GM20431 (cell line): ENCODE measurements at regions not wholly inside any gene's neighbourhood (a gene's known extent, or its start where the extent isn't known, plus 50 kb on each side); places are given as distances from the start of the nearest gene placed in this dataset.

Experiments
- in situ Hi-C: fragments of 300-500 bp; cut with MseI, MboI; formaldehyde crosslinking; loops from one replicate; pipeline ENCODE4 v1.15.0; 2020; ENCODE audit warnings: low sequenced_read_pairs; ENCODE audit not compliant: unreplicated experiment

DNA sequence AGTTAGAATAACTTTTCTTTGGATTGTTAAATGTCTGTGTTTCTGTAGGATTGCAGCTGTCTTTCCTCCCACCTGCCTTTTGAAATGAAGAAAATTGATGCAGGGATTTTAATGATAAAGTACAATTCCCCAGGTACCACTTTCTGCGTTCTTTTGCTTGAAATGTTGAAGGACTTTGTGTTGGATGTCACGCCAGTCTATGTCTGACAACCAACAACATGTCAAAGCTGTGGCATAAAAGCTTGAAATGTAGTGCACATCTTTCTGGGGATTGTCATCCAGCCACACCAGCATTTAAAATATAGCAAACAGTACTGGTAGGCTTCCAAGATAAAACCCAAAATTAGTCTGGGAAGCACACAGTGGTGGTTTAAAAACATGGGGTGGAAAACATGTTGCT, 381.4 kb downstream of the TMEM161B start:
- in situ Hi-C loops, result no loop called here

DNA sequence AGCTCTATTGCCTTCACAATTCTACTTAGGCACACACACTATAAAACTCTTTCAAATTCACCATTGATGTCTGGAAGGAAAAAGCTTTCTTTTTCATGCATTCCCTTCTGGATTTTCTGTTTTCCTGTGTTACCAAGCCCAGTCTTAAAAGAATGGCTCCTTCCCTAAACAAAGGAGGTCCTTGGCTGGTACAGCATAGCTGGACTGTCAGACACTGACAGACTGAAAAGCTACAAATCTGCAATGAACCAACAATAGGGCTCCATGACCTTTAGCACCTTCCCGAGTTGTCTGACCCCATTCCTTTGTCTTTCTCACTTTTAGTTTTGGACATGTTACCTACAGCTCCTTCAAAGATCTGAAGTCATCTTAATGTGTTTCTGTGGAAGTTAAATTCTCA, 382.5 kb downstream of the TMEM161B start:
- in situ Hi-C loops, result no loop called here

DNA sequence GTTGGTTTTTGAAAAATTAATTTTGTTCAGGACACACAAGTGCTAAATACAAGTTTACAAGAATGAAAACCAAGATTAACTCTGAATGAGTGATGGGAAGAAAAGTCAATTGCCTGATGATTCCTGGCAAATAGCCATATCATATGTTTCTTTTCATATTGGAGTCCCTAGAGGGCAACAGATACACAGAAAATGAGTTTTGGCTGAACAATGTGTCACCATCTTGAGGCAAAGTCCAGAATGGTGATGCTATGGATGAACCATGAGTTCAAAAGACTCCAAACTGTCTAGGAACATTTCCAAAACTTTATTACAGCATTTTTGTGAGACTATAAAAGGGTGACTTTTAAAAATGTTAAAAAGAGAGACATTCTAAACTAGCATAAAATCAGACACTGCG, 382.9 kb downstream of the TMEM161B start:
- in situ Hi-C loops, result no loop called here

DNA sequence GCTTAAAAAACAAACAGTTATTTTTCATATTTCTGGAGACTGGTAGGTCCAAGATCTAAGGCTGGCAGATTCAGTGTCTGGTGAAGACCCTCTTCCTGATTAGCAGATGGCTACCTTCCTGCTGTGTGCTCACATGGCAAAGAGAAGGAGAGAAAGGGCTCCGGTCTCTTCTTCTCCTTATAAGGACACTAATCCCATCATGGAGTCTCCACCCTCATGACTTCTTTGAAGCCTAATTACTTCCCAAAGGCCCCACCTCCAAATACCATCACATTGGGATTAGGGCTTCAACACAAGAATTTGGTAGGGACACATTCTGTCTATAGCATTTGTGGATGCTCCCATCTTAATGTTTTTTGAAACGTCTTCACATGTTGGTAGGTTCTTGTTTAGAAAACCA, 391.1 kb downstream of the TMEM161B start:
- in situ Hi-C loops, result no loop called here

DNA sequence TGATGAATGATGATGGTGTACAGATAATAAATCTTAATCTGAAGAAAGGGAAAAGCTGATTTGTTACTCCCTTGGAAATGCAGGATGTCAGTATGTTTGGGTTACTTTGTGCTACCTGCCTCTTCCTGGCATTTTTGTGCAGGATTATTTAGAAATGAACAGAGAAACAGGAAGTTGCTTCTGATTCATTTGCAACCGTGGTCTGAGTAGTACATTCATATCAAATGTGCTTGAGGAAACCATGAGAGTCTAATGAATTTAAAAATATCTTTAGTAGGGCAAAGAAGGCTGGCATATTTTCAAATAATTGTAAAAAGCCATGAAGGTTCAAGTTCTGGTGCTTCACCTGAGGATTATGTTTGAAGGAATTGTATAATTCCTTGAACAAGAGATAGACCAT, 391.6 kb downstream of the TMEM161B start:
- in situ Hi-C loops, result no loop called here

DNA sequence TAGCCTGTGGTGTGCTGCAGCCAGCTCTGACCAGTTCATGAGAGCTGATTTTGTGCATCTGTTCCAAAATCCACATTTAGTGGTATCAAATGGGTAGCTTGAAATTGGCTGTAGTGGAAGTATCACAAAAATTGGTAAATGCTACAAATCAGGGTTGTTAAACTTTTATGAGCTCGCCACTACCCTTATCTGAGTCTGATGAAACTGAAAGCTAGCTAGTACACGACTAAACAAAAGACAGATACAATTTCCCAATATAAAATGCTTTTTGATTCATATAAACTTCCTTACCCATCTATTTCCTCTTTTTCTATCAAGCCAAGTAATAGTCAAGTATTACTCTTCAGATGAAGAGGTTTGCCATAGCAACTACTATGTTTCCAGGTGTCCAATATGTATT, 392.0 kb downstream of the TMEM161B start:
- in situ Hi-C loops, result no loop called here

DNA sequence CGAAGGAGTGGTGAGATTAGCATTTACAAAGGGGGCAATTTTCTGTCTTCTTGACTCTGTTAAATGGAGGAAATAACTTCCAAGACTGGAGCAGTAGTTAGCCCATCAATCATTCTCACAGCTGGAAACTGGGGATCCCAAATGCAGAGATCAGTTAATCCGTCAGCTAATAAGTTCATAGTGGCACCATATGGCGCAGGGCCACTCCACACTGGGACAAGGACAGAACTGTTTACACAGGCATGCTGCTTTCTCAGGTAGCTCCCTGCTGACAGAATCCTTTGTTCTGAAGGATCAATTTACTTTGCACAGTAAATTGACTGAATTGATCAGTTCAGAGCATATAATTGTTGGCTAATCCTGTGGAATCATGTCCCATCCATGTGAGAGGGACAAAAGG, 395.7 kb downstream of the TMEM161B start:
- in situ Hi-C loops, result no loop called here

DNA sequence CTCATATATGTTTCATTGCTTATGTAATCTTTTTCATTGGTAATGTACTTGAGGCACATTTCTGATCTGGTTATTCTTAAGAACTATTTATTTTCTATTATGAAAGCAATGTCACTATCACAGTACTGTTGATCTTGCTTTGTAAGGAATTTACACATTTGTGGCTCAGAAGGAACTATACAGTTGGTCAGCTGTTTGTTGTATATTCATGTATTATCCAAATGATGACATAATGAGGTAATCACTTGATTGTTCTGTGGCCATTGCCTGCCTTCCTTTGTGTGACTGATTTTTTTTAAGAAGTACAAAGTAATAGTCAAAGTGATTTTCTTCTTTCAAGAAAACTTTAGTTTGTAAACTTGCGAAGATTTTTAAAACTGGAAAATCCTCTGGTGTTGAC, 399.9 kb downstream of the TMEM161B start:
- in situ Hi-C loops, result no loop called here

DNA sequence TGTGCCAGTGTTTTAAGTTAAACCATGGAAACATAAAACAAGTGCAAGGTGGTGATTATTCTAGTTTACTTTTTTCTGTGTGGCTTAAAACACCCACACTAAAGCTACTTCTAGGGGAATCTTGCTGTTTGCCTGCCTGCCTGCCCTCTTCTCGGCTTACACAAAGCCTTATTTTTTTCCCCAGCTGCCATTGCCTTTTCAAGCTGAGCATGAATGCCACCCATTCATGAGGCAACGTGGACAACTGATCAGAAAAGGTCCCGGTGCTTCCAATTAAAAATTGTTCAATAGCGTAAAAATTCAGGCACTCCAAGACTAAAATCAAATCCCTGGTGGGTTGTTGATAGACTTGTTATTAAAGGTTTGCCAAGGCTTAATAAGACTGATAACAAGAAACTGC, 401.4 kb downstream of the TMEM161B start:
- in situ Hi-C loops, result no loop called here

DNA sequence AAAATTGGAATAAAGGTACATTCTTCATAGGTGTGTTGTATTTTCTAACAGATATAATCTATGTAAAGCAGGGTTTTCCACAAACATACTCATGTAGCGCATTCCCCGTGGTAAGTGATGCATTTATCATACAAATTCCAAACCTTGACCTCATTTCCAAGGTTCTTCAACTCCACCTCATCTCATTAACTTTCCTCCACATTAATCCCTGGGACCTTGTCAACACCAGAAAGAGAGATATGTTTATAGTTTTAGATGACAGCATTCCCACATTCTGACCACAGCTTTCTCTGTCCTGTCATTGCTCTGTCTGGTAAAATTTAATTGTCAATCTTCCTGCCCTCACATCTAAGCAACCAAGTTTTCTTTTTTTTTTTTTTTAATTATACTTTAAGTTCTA, 415.1 kb downstream of the TMEM161B start:
- in situ Hi-C loops, result no loop called here

DNA sequence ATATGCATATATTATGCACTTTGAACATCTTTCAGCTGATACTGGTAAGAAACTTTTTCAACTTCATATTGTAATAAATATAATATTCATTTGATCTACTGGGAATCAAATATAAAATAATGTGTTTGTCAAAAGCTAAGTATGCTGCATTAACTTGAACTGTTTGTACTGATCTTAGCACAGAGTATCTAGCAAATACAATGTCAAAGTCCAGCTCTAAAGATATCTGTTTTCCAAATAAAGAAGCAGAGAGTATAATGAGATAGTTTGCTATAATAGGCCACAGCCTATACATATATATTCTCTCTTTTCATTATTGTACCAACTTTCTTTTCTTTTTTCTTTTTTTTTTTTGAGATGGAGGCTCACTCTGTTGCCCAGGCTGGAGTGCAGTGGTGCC, 417.0 kb downstream of the TMEM161B start:
- in situ Hi-C loops, result no loop called here

DNA sequence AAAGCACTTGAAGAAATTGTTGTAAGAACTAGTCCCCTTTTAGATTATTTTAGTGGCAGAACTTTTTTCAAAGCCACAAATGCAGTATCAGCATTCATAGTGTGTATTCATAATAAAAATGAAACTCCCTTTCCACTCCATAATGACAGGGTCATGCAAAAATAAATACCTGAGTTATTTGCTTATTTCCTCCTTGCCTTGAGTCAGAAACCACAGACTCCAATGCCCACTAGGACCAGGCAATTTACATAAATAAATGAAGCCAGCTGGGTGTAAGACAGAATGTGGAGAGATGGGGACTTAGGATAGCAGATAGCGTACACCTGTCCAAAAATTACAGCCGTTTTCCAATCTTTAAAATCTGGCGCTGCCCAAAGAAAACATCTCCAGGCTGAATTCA, 417.8 kb downstream of the TMEM161B start:
- in situ Hi-C loops, result no loop called here

DNA sequence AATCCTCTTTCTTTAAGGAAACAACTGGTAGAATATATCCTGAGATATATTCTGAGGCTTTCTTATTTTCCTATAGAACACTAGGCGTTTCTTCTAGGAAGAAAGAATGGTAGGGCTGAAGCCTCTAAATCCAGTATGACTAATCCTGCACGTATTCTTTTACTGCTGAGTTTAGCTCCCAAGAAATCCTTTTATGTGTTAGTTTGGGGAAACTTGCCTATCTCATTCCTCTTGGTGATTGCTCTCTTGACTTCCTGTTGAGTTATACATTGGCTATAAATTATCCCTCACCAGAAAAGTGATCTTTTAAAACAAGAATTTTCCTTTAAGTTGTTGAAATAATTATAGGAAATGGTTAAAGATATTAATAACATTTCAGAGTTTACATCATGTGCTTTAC, 422.9 kb downstream of the TMEM161B start:
- in situ Hi-C loops, result no loop called here

DNA sequence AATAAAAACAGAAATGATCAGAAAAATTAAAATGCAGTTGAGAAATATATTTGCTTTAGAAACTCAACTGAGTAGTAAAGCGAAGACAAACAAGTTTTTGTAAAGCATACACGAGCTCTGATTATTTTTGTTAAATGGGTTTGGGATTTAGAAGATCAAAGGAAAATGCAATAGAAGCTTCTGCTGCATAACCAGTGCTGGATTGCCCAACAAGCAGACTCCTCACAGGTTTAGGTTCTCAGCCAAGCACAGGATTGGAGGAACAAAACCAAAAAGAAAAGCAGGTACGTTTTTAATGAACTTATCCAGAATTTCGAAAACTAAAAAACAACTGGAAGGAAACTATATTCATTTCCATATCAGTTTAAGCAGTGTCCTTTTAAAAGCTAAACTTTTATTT, 423.8 kb downstream of the TMEM161B start:
- in situ Hi-C loops, result no loop called here

DNA sequence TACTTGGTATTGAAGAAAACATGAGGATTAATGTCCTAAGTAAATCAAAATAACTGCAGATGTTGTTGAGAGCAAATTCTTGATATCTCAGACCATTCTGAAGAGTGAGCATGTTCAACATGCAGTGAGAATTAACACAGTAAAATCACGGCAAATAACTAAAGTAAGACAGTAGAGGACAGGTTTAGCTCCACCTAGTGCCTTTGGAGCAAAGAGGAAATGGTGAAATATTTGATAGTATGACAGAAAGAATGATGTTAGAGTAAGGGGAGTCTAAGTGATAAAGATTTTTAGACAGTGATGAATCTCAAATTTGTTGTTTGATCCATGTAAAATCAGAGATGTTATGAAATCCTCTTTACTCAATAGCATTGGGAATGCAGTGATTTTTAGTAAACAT, 424.2 kb downstream of the TMEM161B start:
- in situ Hi-C loops, result no loop called here

DNA sequence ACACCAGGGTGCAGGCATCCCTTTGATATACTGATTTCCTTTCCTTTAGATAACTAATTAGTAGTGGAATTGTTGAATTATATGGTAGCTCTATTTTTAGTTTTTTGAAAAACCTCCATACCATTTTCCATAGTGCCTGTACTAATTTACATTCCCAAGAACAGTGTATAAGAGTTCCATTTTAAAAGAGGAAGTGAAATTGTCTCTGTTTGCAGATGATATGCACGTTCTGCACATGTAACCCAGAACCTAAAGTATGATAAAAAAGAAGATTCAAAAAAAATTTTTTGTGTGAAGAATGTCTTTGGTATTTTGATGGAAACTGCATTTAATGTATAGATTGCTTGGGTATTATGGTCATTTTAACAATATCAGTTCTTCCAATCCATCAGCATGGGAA, 424.0 kb upstream of the CCNH start:
- in situ Hi-C loops, result no loop called here

DNA sequence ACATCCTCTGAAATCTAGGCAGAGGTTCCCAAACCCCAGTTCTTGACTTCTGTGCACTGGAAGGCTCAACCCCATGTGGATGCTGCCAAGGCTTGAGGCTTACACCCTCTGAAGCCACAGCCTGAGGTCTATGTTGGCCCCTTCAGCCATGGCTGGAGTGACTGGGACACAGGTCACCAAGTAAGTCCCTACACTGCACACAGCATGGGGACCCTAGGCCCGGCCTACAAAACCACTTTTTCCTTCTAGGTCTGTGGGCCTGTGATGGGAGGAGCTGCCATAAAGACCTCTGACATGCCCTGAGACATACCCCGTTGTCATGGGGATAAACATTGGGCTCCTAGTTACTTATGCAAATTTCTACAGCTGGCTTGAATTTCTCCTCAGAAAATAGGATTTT, 418.8 kb upstream of the CCNH start:
- in situ Hi-C loops, result no loop called here

DNA sequence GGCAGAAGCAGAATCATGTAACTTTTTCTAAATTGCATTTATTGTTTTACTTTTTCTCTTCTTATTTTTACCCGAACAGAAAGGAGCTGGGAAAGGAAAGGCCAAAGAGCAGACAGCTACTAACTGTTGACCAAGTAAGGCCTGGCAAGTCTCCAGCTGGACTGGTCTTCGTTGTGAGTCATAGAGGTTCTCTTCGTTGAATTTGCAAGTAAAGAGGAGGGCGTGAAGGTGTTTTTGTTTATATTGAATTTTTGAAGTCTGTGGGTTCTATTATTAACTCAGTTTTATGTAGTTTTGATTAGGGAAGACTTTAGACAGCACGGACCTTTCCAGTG, 416.5 kb upstream of the CCNH start:
- in situ Hi-C loops, result no loop called here

DNA sequence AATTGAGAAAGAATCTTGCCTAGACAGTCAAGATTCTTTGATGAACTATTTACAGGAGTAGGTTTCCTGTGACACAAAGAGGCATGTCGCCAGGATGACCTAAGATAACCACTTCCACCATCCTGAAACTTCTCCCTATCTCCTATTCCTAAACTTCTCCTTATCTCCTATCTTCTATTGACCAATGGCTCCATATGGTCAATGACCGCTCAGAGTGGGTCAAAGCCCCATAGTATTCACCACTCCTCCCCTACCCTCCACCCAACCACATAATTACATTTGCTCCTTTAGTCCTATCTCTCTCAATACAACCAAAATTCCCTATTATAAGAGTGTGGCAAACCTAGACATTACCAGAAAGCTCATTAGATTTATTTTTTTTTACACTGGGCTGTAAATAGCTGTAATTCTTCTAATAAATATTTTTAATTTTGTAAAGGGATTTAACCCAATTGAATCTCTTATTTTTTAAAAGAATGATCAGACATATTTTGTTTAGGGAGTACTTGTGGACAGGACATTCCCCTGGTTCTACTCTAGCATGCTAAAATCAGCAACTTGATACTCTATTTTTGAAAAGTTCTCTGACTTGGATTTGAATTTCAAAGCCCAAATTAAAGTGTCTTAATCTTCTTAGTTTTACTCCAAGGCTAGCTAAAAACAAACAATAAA, 416.0 kb upstream of the CCNH start:
- in situ Hi-C loops, result no loop called here

DNA sequence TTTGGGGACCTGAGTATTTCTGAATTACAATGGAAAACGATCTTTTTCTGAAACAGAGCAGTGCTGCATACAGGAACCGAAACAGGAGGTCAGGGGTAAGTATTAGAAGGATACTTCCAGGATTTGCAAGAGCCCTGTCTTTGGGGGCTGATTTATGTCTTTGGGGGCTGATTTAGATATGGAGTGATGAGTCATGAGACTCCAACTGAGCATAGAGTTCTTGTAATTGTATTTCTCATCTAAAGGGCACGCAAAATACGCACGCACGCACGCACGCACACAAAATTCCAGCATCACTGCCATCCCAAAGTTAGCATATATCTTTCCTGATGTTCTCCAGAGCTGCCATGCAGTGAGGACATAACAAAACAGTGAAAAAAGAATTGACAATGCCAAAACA, 414.8 kb upstream of the CCNH start:
- in situ Hi-C loops, result no loop called here

DNA sequence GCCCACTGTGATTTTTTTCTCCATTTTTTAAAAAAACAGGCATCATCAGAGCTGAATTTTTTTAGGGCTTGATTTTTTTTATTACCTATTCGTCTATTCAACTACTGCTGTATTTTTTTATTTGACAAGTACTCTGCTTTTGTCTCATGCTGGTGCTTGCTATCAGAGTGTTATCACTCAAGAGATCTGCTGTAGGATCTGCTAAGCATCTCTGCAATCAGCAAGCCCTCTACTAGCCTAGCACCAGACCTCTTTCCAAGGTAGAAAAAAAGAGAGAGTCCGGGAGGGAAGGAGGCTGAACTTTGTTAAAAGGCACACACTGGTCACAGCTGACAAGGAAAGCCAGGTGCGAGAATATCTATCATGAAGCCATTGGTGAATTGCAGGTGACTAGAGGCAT, 413.8 kb upstream of the CCNH start:
- in situ Hi-C loops, result no loop called here

DNA sequence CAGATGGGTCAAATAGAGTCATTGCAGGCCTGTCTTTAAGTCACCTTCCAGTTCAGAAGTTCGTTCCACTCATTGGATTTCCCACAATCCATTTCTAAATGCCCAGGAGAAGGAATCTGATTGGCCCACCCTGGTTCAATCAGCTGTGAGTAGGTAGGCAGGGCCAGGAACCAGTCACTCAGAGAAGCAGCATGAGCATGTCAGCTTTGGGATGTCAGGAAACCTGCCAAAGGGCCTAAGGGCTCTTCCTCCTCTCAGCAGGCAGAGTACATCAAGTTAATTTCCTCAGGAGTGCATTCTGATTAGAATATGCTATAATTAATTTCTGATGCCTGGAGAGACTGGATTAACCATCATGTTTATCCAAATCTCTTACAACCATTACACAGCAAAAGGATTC, 412.9 kb upstream of the CCNH start:
- in situ Hi-C loops, result no loop called here

DNA sequence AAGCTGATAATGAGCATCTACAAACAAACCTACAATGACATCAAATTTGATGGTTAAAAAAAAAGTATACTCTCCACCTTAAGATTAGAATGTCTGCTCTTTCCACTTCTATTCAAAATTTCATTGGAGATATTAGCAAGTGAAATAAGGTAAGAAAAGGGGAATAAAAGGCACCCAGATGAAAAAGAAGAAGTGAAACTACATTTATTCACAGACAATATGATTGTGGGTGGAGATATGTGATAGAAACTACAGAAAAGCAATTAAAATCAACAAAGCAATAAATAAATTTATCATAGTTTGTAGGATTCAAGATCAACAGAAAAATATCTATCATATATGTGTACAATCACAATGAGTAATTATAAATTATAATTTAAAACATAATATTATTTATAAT, 395.1 kb upstream of the CCNH start:
- in situ Hi-C loops, result no loop called here
